ENCODE measurements at regions not wholly inside any gene's neighbourhood (a gene's known extent, or its start where the extent isn't known, plus 50 kb on each side); places are given as distances from the start of the nearest gene placed in this dataset.

- TF ChIP-seq SIN3A (IDR thresholded peaks at IDR 0.05; ENCODE audit: borderline replicate concordance, insufficient read depth, low read length) (no peak), POLR2AphosphoS5 (IDR thresholded peaks at IDR 0.05; ENCODE audit: low read depth, low read length) (no peak), REST (IDR thresholded peaks at IDR 0.05; ENCODE audit: insufficient read depth in 1 of 2, low read depth in 2 of 2, low read length in 2 of 2) (no peak), FOXP2 (optimal IDR thresholded peaks at IDR 0.05; ENCODE audit: borderline replicate concordance, extremely low read depth, extremely low read length, insufficient read depth) (no peak), TAF1 (IDR thresholded peaks at IDR 0.05; ENCODE audit: borderline replicate concordance, insufficient read depth, low read length) (no peak)
Observed at GRCh38 chr7:1368682-1369571, 90.3 kb downstream of the MICALL2 start.

GRCh38 chr7:1369916-1370657, 89.2 kb downstream of the MICALL2 start:
- TF ChIP-seq REST (IDR thresholded peaks at IDR 0.05; ENCODE audit: insufficient read depth in 1 of 2, low read depth in 2 of 2, low read length in 2 of 2) (peak in 1 of 2 experiments; percentile 29; a peak in 1 of 4 replicates), TAF1 (IDR thresholded peaks at IDR 0.05; ENCODE audit: borderline replicate concordance, insufficient read depth, low read length) (no peak)

- TF ChIP-seq SIN3A (IDR thresholded peaks at IDR 0.05; ENCODE audit: borderline replicate concordance, insufficient read depth, low read length) (no peak), FOXP2 (optimal IDR thresholded peaks at IDR 0.05; ENCODE audit: borderline replicate concordance, extremely low read depth, extremely low read length, insufficient read depth) (no peak), TAF1 (IDR thresholded peaks at IDR 0.05; ENCODE audit: borderline replicate concordance, insufficient read depth, low read length) (no peak), REST (IDR thresholded peaks at IDR 0.05; ENCODE audit: insufficient read depth in 1 of 2, low read depth in 2 of 2, low read length in 2 of 2) (no peak), POLR2AphosphoS5 (IDR thresholded peaks at IDR 0.05; ENCODE audit: low read depth, low read length) (no peak)
Observed at GRCh38 chr7:1370738-1371137, 88.5 kb downstream of the MICALL2 start.

GRCh38 chr7:1372063-1372462, 87.2 kb downstream of the MICALL2 start:
- TF ChIP-seq FOXP2 (optimal IDR thresholded peaks at IDR 0.05; ENCODE audit: borderline replicate concordance, extremely low read depth, extremely low read length, insufficient read depth) (no peak), SIN3A (IDR thresholded peaks at IDR 0.05; ENCODE audit: borderline replicate concordance, insufficient read depth, low read length) (no peak), REST (IDR thresholded peaks at IDR 0.05; ENCODE audit: insufficient read depth in 1 of 2, low read depth in 2 of 2, low read length in 2 of 2) (no peak), POLR2AphosphoS5 (IDR thresholded peaks at IDR 0.05; ENCODE audit: low read depth, low read length) (no peak), TAF1 (IDR thresholded peaks at IDR 0.05; ENCODE audit: borderline replicate concordance, insufficient read depth, low read length) (no peak)
